ENCODE measurements at regions not wholly inside any gene's neighbourhood (a gene's known extent, or its start where the extent isn't known, plus 50 kb on each side); places are given as distances from the start of the nearest gene placed in this dataset.
"Not testable (repeated sequence)": the region's sequence is repeated elsewhere in the genome, so short reads cannot be mapped to it uniquely, and the experiment has no call there.

GRCh38 chr4:42761804-42762203 is 104.9 kb upstream of the ATP8A1 start:
- Histone ChIP-seq H4K20me1 (ENCODE audit: insufficient read depth, low read length) (no peaks in the 10 kb centered on the region), H3K9me3 (ENCODE audit: insufficient read depth, low read length) (no peaks in the 10 kb centered on the region), H3K27me3 (ENCODE audit: low read depth, low read length) (no peaks in the 10 kb centered on the region), H3K9ac (ENCODE audit: low read length) (no peak overlapping the region), H2AFZ (ENCODE audit: low read depth, low read length) (no peak overlapping the region), H3K4me3 (ENCODE audit: low read length) (no peak overlapping the region), H3K79me2 (ENCODE audit: low read length) (no peaks in the 10 kb centered on the region), H3K27ac (ENCODE audit: low read length) (no peak overlapping the region), H3K4me1 (ENCODE audit: low read length) (no peaks in the 10 kb centered on the region), H3K4me2 (ENCODE audit: low read length) (no peak overlapping the region), H3K36me3 (replicated peaks; ENCODE audit: low read depth, low read length) (no peaks in the 10 kb centered on the region)
- no peak for TF ChIP-seq CTCF (IDR thresholded peaks at IDR 0.05; ENCODE audit: low read depth, low read length)
- TF ChIP-seq EZH2phosphoT487 (IDR thresholded peaks at IDR 0.05; ENCODE audit: low read depth): no peak

- not testable (repeated sequence) for H3K36me3 ChIP-seq (replicated peaks; ENCODE audit: low read depth, low read length); H3K4me1 ChIP-seq (ENCODE audit: low read length); H3K9me3 ChIP-seq (ENCODE audit: insufficient read depth, low read length); H3K79me2 ChIP-seq (ENCODE audit: low read length); H3K4me2 ChIP-seq (ENCODE audit: low read length); H3K27me3 ChIP-seq (ENCODE audit: low read depth, low read length); H3K9ac ChIP-seq (ENCODE audit: low read length); H3K27ac ChIP-seq (ENCODE audit: low read length); H3K4me3 ChIP-seq (ENCODE audit: low read length); H2AFZ ChIP-seq (ENCODE audit: low read depth, low read length); H4K20me1 ChIP-seq (ENCODE audit: insufficient read depth, low read length)
Observed at GRCh38 chr4:42754965-42755364, 98.1 kb upstream of the ATP8A1 start.

GRCh38 chr4:42751587-42751986 is 94.7 kb upstream of the ATP8A1 start:
- H3K9ac ChIP-seq (ENCODE audit: low read length): no peak overlapping the region
- no peaks in the 10 kb centered on the region for H3K9me3 ChIP-seq (ENCODE audit: insufficient read depth, low read length)
- H2AFZ ChIP-seq (ENCODE audit: low read depth, low read length): no peak overlapping the region
- no peaks in the 10 kb centered on the region for H3K27me3 ChIP-seq (ENCODE audit: low read depth, low read length)
- TF ChIP-seq EZH2phosphoT487 (IDR thresholded peaks at IDR 0.05; ENCODE audit: low read depth) (no peak), CTCF (IDR thresholded peaks at IDR 0.05; ENCODE audit: low read depth, low read length) (no peak)
- H3K79me2 ChIP-seq (ENCODE audit: low read length): no peaks in the 10 kb centered on the region
- no peak overlapping the region for H3K4me3 ChIP-seq (ENCODE audit: low read length)
- H3K4me1 ChIP-seq (ENCODE audit: low read length): no peaks in the 10 kb centered on the region
- no peaks in the 10 kb centered on the region for H4K20me1 ChIP-seq (ENCODE audit: insufficient read depth, low read length)
- H3K4me2 ChIP-seq (ENCODE audit: low read length): no peak overlapping the region
- no peaks in the 10 kb centered on the region for H3K36me3 ChIP-seq (replicated peaks; ENCODE audit: low read depth, low read length)
- H3K27ac ChIP-seq (ENCODE audit: low read length): no peak overlapping the region

GRCh38 chr4:42750856-42751255 is 94.0 kb upstream of the ATP8A1 start:
- no peaks in the 10 kb centered on the region for H3K9me3 ChIP-seq (ENCODE audit: insufficient read depth, low read length)
- H3K4me2 ChIP-seq (ENCODE audit: low read length): no peak overlapping the region
- no peak overlapping the region for H3K9ac ChIP-seq (ENCODE audit: low read length)
- H3K4me3 ChIP-seq (ENCODE audit: low read length): no peak overlapping the region
- H3K27me3 ChIP-seq (ENCODE audit: low read depth, low read length): no peaks in the 10 kb centered on the region
- no peak overlapping the region for H2AFZ ChIP-seq (ENCODE audit: low read depth, low read length)
- H4K20me1 ChIP-seq (ENCODE audit: insufficient read depth, low read length): no peaks in the 10 kb centered on the region
- TF ChIP-seq CTCF (IDR thresholded peaks at IDR 0.05; ENCODE audit: low read depth, low read length) (no peak), EZH2phosphoT487 (IDR thresholded peaks at IDR 0.05; ENCODE audit: low read depth) (no peak)
- no peak overlapping the region for H3K27ac ChIP-seq (ENCODE audit: low read length)
- no peaks in the 10 kb centered on the region for H3K79me2 ChIP-seq (ENCODE audit: low read length)
- no peaks in the 10 kb centered on the region for H3K4me1 ChIP-seq (ENCODE audit: low read length)
- no peaks in the 10 kb centered on the region for H3K36me3 ChIP-seq (replicated peaks; ENCODE audit: low read depth, low read length)

GRCh38 chr4:42750091-42750490 is 93.2 kb upstream of the ATP8A1 start:
- Histone ChIP-seq H3K9me3 (ENCODE audit: insufficient read depth, low read length) (no peaks in the 10 kb centered on the region), H3K9ac (ENCODE audit: low read length) (no peak overlapping the region), H3K79me2 (ENCODE audit: low read length) (no peaks in the 10 kb centered on the region), H2AFZ (ENCODE audit: low read depth, low read length) (no peak overlapping the region), H3K27ac (ENCODE audit: low read length) (no peak overlapping the region), H3K4me2 (ENCODE audit: low read length) (no peak overlapping the region), H3K27me3 (ENCODE audit: low read depth, low read length) (no peaks in the 10 kb centered on the region), H3K4me1 (ENCODE audit: low read length) (no peaks in the 10 kb centered on the region), H3K4me3 (ENCODE audit: low read length) (no peak overlapping the region), H4K20me1 (ENCODE audit: insufficient read depth, low read length) (no peaks in the 10 kb centered on the region), H3K36me3 (replicated peaks; ENCODE audit: low read depth, low read length) (no peaks in the 10 kb centered on the region)
- TF ChIP-seq CTCF (IDR thresholded peaks at IDR 0.05; ENCODE audit: low read depth, low read length) (peak; percentile 46), EZH2phosphoT487 (IDR thresholded peaks at IDR 0.05; ENCODE audit: low read depth) (no peak)

Data from OCI-LY3 (cell line).